GM18858 (cell line): ENCODE measurements at regions not wholly inside any gene's neighbourhood (a gene's known extent, or its start where the extent isn't known, plus 50 kb on each side); places are given as distances from the start of the nearest gene placed in this dataset.
"Not testable (repeated sequence)": the region's sequence is repeated elsewhere in the genome, so short reads cannot be mapped to it uniquely, and the experiment has no call there.

Source experiments
- ATAC-seq: cut with Tn5 transposase; IDR thresholded peaks from one replicate; pipeline ENCODE4 v1.9.1; 2021; ENCODE audit not compliant: unreplicated experiment

DNA sequence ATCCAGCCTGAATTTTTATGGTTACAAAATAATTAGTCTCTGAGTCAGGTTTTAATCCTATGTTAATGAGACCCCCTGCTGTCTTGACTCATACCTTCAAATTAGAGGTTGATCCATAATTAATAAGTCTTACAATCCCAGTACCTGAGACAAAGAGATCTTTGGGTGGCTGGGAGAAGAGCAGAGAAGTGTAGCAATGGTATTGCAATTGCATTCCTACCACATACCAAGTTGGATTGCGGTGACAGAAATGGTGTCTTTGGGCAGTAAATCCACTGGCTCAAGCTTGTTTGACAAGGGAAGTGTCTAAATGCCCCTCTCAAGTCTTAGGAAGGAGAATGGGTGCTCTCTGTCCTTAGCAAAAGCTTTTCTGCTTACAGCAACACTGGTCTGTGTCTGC, 150.4 kb downstream of the BTBD3 start:
- no peak for ATAC-seq

DNA sequence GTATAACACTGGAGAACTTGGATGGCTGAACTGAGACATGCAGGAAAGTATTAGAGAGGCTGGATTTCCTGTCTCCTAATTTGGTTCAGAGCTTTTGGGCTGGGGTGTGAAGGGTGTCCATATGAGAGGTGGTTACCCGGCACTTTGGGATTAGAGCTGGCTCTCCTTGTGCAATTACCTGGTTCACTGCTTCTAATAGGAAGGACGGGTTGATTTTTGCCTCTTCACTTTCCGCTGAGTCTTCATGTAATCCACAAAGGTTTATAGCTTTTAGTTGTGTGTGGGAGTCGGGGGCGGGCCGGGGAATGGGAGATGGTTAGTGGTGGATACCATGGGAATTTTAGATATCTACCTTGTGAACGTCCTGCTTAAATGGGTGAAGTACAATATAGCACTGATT, 151.5 kb downstream of the BTBD3 start:
- no peak for ATAC-seq

DNA sequence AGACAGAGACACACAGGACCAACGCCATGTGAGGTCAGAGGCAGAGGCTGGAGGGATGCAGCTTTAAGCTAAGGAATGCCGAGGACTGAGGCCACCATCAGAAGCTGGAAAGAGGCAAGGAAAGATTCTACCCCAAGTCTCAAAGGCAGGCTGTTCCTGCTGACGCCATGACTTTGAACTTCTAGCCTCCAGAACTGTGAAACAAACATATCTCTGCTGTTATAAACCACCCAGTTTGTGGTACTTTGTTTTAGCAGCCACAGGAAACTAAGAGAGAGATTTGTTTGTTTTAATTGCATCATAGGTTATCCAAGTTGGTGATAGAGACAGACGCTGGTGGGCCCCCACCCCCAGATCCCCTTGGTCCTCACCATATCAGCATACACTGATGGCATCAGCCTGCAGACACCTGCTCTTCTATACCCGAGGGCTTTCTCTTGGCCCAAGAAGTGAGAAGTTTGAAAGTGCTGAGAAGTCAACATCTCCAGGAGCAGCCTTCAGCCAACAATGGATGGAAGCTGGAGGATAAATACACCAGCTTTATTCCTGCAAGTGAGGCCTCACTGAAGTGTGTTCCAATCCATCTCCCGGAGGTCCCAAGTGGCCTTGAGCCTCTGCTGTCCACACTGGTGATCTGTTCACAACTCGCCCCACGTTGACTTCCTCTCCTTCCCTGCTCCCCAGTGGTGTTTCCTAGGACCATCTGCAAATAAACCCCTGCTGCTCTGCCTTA, 154.7 kb downstream of the BTBD3 start:
- ATAC-seq: no peak

DNA sequence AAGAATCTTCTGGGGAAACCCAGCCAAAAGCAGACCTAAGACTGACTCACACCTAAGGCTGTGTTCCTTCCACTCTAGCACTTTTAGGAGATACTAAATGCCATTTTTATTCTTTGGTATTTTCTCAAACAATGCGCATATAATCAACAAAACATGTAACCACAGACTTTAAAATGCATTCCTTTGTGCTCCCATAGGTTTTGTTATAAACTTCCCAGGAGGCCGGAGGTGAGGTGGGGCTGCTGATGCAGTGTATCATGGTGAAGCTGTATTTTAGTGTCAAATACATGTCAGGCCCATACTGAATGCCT, 155.2 kb downstream of the BTBD3 start:
- ATAC-seq: no peak

DNA sequence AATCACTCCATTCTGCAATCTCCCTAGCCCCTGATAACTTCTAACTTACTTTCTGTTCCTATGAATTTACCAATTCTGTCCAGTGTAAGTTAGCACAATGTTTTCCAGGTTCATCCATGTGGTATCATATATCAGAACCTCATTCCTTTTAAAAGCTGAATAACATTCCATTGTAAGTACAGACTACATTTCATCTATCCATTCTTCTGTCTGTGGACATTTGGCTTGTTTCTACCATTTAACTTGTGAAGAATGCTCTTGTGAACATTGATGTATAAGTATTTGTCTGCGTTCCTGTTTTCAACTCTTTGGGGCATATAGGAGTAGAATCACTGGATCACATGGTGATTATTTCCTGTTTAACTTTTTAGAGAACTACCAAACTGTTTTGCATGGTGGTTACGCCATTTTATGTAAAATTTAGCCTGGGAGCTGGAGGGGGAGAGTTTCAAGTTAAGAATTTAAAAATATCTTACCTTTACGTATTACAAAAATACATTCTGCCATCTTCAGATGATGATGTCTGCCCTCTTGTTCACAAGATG, 156.5 kb downstream of the BTBD3 start:
- ATAC-seq: no peak

DNA sequence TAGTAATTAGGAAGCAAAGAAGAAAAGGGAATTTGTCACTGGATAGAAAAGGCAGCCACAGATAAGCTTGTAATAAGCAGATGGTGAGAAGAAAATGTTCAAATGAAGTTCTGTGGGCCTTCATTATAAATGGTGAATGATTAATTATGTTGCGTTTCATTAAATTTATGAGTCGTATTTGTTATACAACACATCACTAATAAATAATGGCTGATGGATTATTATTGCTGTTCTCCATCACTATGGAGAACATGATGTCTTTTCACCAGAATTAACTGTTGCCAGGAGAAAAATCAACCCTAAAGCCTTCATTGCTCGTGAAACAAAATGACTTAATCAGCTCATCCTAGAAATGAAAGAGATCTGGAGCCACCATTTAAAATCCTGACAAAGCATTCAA, 158.5 kb downstream of the BTBD3 start:
- ATAC-seq: no peak

DNA sequence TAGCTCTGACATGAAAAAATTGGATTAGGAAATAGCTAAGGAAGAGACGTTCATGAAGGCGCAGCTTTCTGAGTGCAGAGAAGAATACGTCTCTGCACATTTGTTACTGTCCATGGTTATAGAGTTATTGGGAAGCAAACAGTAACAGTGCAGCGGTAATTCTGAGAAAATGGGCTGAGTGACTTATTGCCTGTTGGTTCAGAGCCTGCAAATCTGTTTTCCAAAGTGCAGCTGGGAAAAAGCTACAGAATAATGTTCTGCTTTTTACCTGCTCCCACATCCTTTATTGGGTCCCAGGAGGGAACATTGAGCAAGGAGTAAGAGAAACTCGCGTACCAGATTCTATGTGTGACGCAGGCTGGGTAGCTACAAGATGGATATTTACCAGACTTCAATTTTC, 160.2 kb downstream of the BTBD3 start:
- ATAC-seq: no peak

DNA sequence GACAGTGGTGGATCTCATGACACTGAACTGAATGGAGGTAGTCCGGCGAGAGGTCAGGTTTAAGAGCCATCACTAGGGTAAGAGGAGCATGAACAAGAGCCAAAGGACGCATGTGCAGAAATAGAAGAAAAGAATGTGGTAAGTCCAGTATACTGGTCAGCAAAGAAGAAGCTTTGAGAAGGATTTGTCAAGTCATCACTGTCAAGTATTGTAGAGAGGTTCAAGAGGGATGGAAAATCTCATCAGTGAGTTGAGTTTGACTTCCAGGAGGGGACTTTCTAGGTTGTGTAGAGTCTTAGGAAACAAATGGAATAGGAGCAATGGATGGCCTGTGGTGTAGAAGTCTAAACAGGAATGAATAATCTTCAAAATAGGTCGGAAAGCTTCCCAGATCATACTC, 161.8 kb downstream of the BTBD3 start:
- no peak for ATAC-seq

DNA sequence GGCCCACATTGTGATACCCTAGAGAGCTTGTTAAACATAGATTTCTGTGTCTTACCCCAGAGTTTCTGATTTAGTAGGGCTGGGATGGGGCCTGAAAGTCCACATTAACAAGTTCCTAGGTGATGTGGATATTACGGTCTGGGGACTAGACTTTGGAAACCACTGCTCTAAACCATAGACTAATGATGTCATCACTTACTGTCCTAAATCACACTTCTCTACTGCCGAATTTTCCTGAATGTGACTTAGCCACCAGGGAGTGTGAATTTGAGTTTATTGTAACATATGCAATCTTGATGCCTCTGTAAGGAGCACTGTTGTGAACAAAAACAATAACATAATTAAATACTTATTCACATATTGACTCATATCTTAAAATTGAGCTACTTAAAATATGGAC, 165.6 kb downstream of the BTBD3 start:
- no peak for ATAC-seq

DNA sequence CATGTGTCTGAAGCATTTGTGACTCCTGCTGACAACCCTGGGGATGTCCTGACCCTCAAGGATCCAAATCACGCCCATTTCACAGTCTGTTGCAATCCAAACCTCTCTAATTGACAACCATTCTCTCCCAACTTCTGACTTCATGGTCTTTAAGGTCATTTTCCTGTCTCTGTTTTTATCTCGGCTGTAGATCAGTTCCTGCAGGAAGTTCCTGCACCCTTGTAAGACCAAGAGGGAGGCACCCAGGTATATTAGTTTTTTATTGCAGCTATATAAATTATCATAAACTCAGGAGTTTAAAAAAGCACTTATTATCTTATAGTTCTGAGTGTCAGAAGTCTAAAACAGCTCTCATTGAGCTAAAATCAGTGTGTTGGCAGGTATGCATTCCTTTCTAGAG, 166.8 kb downstream of the BTBD3 start:
- ATAC-seq: no peak

DNA sequence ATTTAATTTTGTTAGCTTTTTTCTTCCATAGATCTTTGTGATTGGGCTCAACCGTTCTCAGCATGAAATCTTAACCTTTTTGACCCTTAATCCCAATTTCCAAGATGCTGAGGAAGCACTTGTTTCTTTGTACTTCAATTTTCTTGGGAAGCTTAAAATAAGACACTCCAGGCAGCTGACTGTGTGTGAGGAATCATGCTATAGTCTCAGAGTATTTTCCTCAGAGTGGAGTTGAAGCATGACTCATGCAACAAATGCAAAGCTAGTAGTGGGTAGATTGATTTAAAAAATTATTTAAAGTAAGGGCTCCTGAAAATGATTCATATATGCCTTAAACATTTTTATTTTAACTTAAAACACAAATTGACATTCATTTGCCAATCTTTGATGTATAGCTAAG, 168.7 kb downstream of the BTBD3 start:
- ATAC-seq: no peak

DNA sequence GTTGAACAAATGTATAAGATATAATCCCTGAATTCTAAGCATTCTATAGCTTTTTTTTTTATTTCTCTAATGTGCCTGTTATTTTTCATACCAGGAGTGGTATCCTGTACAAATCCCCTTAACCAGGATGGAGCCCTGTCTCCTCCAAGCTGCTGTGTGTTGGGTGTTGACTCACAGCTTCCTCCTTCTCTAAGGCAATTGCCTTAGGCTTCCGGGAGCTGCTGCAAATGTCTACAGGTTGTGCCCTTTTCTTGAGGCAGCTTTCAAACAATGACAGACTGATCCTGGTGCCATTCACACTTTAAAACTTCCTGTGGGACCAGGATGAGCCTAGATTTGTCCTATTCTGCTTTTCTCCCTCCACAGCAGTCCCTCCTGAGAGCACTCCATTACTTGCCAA, 173.2 kb downstream of the BTBD3 start:
- ATAC-seq: no peak

DNA sequence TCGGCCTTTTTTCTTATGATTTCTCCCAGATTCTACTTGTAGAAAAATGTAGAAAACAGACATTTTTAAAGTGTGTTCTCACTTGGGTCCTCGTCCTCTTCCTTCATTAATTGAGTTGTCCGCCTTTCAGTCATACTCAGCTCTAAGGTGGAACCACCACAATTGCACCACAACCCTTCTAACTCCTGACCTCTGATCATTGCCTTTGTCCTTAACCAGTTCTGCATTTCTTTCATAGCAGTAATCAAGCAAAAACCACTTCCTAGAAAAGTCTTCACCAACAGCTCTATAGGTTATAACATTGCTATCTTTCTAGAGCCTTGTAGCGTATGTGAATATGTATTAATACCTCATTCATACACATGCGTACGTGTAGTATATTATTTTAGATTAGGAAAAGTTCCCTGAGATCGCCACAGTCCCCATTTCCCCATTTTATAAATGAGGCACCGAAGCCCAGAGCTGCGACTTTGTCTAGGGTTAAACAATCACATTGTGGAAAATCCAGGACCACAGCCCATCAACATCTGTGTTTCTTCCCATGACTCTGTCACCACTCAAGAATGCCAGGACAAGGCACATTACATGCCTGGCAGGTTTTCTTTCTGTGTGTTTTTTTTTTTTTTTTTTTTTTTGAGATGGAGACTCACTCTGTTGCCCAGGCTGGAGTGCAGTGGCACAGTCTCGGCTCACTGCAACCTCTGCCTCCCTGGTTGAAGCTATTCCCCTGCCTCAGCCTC, 175.5 kb downstream of the BTBD3 start:
- ATAC-seq: no peak

DNA sequence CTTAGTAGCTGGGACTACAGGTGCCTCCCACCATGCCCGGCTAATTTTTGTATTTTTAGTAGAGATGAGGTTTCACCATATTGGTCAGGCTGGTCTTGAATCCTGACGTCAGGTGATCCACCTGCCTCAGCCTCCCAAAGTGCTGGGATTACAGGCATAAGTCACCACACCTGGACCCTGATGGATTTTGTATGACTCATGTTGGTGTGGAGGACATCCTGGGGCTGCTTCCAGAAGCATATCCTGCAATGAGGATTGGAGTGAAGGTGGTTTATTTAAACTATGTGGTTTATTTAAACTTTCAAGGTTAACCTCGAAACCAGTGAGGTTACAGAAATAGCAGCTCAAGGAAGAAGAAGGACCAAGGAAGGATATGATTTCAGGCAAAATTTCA, 176.1 kb downstream of the BTBD3 start:
- ATAC-seq: not testable (repeated sequence)

DNA sequence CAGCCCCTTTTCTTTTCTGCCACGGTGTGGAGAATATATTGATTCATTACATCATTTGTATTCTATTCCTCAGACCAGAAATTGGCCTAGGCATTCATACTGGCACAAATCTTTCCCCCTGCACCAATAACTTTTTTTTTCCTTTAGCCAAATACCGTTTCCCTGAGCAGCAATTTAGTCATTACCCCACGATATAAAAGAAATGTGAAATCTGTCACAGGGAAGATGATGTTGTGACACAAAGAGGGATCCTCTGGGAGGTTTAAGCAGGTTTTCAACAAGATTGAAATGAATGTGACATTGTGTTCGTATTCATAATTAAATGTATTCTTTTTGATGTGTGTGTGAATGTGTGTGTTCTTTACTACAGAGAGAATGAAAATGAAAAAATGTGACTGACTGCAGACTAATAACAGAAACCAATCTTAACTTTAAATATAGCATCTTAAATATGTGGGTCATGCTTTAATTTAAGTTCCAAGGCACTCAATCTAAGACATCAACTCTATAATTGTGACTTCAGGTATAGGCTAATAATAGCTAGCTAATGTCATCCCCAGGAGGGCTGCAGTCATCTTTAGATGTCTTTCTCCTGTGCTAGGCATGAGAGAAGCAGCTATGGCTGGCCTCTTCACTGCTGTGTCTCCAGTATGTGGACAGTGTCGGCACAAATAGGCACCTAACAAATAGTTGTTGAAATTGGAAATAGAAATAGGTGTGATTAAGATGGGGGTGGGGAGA, 177.7 kb downstream of the BTBD3 start:
- ATAC-seq: no peak

DNA sequence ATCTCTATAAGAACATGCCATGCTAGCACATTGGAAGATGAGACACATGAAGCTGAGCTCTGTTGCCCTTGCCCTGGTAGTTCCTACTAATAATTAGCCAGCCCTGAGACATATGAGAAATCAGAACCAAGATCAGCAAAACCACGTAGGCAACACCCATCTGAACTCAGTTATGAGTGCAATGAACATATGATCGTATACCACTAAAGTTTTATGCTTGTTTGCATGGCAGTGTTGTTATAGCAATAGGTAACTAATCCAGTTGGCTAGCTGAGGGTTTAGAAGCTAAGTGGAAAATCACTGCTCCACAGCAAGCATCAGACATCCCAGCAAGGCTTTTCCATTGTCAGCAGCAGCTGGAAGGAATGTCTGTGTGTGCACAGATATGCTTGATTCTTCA, 180.7 kb downstream of the BTBD3 start:
- ATAC-seq: no peak

DNA sequence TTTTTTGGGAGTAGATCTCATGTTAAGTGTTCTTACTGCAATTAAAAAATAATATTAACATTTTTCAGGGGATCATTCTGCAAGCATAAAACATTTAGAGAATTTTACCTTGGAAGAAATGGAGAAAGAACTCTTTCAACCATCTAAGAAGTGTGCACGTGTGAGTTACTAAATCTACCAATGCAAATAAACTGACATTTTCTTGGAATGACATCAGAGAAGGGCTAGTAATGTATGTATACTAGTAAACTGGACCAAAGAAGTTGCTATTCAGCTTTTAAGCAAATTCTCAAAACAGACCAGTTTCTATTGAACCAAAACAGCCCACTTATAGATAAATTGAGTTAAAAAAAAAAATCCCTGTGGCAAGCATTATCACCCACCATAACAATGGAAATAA, 191.2 kb downstream of the BTBD3 start:
- no peak for ATAC-seq

DNA sequence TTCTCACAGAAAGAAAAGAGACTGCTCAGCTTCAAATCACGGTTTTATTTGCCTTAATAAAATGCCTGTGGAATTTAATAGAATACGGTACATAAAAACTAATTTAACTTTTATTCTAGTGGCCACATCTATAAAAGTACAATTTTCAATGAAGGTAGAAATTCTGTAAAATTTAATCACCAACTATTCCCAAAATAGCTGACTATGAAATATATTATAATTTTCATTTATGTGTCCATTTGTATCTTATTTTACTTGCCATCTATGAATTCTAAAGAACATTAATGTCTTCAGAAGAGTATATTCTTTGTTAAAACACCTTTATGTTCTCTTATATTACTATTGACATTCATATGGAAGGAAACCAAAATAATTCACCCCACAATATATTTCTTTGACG, 192.6 kb downstream of the BTBD3 start:
- ATAC-seq: no peak

DNA sequence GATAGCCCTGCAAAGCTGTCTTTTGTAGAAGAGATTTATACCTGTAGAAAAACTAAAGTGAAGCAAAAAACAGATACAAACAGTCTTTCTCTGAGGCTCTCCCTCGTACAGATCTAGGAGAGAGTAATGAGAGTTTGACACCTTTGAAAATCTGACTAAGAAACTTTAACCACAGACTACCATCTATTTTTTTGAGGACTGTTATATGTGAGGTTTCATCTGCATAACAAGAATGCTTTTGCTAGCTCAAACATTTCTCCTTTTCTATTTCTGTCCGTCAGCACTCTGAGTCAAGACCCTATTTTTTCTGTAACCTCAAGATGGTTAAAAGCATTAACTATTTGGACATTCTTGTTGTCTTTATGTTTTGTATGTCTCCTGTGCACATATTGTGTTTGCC, 193.0 kb downstream of the BTBD3 start:
- no peak for ATAC-seq

DNA sequence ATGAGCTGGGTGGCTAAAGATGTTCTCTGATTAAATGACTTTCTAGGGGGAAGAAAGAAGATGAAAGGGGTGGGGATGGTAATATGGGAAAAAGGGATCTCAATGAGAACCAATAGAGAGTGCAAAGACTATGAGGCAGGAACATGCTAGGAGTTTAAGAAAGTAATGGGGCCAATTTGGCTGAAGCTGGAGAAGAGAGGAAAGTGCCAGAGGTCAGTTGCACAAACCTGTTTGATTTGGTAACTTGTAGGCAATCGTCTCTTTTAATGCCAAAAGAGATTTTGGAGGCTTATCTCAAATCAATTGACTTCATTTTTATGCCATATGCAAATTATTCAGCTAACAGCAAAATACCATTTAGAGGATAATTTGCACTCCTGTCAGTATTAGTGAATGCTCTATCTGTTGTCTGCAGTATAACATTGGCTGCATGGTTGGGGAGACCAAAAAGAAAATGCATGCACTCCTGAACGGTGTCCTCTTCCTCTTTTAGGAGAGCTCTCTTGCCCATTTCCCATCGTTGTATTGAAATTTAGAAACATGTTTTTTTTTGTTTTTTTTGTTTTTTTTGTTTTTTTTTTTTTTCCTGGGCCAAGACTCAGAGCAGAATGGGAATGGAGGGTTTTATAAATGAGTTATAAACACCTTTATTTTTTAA, 193.9 kb downstream of the BTBD3 start:
- no peak for ATAC-seq

DNA sequence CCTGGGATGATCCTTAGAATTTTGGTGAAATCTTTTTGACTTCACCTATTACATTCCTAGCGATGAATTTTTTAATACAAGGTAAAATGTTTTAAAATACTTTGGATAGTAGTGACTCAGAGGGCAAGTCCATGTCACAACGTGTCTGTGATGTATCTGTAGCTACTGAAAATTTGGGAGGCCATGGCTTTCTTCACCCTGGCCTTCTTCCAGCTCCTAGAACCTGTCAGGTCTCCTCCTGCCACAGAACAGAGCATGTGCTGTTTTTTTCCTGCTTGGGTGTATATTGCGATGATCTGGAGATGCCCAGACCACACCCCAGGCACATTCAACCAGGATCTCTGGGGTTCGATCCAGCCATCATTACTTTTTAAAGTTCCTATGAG, 194.4 kb downstream of the BTBD3 start:
- ATAC-seq: no peak

DNA sequence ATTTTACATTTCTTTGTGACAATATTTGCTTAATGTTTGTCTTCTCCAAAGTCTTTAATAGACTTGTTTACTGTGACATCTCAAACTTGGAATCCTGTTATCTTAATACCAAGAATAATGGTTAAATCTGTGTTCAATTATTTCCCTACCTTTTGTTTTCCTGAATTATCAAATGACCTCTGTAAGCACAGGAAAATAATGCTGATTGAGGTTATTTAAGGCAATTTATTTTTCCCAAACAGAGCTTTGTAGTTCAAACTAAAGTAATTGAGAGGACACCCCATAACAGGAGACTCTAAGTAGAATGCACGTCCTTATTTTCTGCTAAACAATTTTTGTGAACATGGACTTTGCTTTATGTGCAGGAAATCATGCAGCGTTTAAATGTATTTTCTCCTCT, 195.0 kb downstream of the BTBD3 start:
- no peak for ATAC-seq
